Loucy (cell line): ENCODE measurements at regions not wholly inside any gene's neighbourhood (a gene's known extent, or its start where the extent isn't known, plus 50 kb on each side); places are given as distances from the start of the nearest gene placed in this dataset.

ENCODE experiments used
- CTCF ChIP-seq: fragments of 200-600 bp; sonication (generic); conservative IDR thresholded peaks from 2 replicates; pipeline ENCODE4 v1.5.1; 2014; ENCODE audit warnings: mild to moderate bottlenecking, antibody characterized with exemption, low read length
- EZH2phosphoT487 ChIP-seq: fragments of 200-600 bp; IDR thresholded peaks from 2 replicates; pipeline ENCODE4 v1.6.1; 2018; ENCODE audit warnings: antibody characterized with exemption, mild to moderate bottlenecking, moderate library complexity, borderline replicate concordance

DNA sequence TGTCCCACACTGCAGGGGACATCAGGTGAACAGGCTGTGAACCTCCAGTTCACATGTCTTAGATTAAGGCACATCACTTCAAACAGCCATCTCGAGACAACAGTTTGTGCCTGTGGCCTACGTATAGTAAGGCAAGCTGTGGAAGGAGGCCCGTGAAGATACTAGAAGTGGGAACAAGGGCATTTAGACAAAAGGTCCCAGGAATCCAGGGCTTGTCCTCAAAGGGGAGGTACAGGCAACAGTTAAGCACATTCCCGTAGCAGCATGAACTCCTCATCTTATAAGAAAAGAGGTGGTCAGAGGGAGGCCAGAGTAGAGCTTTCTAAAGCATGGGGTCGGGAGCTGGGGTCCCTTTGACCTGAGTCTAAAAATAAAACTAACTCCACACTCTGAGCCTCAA is 122.5 kb upstream of the TRPM3 start:
- TF ChIP-seq CTCF (no peak), EZH2phosphoT487 (no peak)
